Breast epithelium (tissue), 4 donors: ENCODE measurements at regions not wholly inside any gene's neighbourhood (a gene's known extent, or its start where the extent isn't known, plus 50 kb on each side); places are given as distances from the start of the nearest gene placed in this dataset.

ENCODE experiments used
- DNase-seq, 2 donors: peaks; one replicate each; pipeline ENCODE4 v3.0.0-alpha.2; 2019; ENCODE audit warnings: low spot score in 2 of 2
- H3K27ac ChIP-seq, 2 donors: fragments of 200-600 bp; sonication (generic) in 1 of 2; one replicate each; pipeline ENCODE4 v1.5.1; 2016 to 2019; ENCODE audit warnings: mild to moderate bottlenecking in 1 of 2
- H3K27me3 ChIP-seq, 2 donors: fragments of 200-600 bp; sonication (generic) in 1 of 2; one replicate each; pipeline versions ENCODE4 v1.5.1 to v1.6.0; 2017 to 2019; ENCODE audit warnings: control low read depth in 1 of 2, mild to moderate bottlenecking in 1 of 2
- H3K36me3 ChIP-seq: fragments of 200-600 bp; one replicate; pipeline ENCODE4 v1.5.1; 2019
- H3K4me1 ChIP-seq, 2 donors: fragments of 200-600 bp; sonication (generic); one replicate each; pipeline ENCODE4 v1.5.1; 2016 to 2019; ENCODE audit warnings: control low read depth in 1 of 2
- H3K4me3 ChIP-seq, 3 donors: fragments of 200-600 bp; sonication (generic); 1 replicate in 2 of 3; 2 replicates in 1 of 3; pipeline ENCODE4 v1.5.1; 2016 to 2019; ENCODE audit warnings: mild to moderate bottlenecking in 3 of 3, moderate library complexity in 2 of 3
- H3K9me3 ChIP-seq, 2 donors: fragments of 200-600 bp; sonication (generic) in 1 of 2; one replicate each; pipeline ENCODE4 v1.5.1; 2016 to 2019; ENCODE audit warnings: control low read depth in 1 of 2
- CTCF ChIP-seq, 3 donors: fragments of 450-650 bp; IDR thresholded peaks; one replicate each; pipeline ENCODE4 v1.5.1; 2016 to 2017; ENCODE audit warnings: antibody characterized with exemption in 3 of 3, mild to moderate bottlenecking in 3 of 3, moderate library complexity in 3 of 3
- POLR2A ChIP-seq: fragments of 450-650 bp; IDR thresholded peaks from one replicate; pipeline ENCODE4 v1.6.1; 2016; ENCODE audit warnings: antibody characterized with exemption, mild to moderate bottlenecking, moderate library complexity
- POLR2AphosphoS5 ChIP-seq, 3 donors: sonication (generic); formaldehyde crosslinking; IDR thresholded peaks; one replicate each; pipeline ENCODE4 v1.6.1; 2017; ENCODE audit warnings: antibody characterized with exemption in 3 of 3
- intact Hi-C: fragments of 100-400 bp; cut with DNase I; formaldehyde crosslinking; loops from one replicate; pipeline ENCODE4 v1.15.1; 2023; ENCODE audit warnings: low total_unique reads

GRCh38 chr15:66936861-66937582 is 128.4 kb upstream of the SMAD3 start:
- no peak for DNase-seq
- H3K9me3 ChIP-seq, result no peaks in the 10 kb centered on the region

GRCh38 chr15:66937588-66937987 is 127.8 kb upstream of the SMAD3 start:
- no peaks in the 10 kb centered on the region for H3K36me3 ChIP-seq
- H3K4me1 ChIP-seq, result peaks cover 0 to under 1% of the 10 kb centered on the region in 2 donors
- no peak overlapping the region for H3K4me3 ChIP-seq
- intact Hi-C loops, result no loop called here
- no peaks in the 10 kb centered on the region for H3K27me3 ChIP-seq
- no peak for TF ChIP-seq POLR2A
- TF ChIP-seq CTCF (IDR thresholded peaks at IDR 0.05), result no peak
- no peak overlapping the region for H3K27ac ChIP-seq
- no peaks in the 10 kb centered on the region for H3K9me3 ChIP-seq
- no peak for DNase-seq

More at GRCh38 chr15:66936861-66937582, 128.4 kb upstream of the SMAD3 start:
- no peak for TF ChIP-seq POLR2AphosphoS5 (IDR thresholded peaks at IDR 0.05)
- TF ChIP-seq CTCF (IDR thresholded peaks at IDR 0.05), result no peak
- no peak for TF ChIP-seq POLR2A
- intact Hi-C loops, result no loop called here
- Histone ChIP-seq H3K4me1 (peaks cover 0 to 5% of the 10 kb centered on the region in 2 donors), H3K4me3 (peak overlapping the region; percentile 42 to 65 (median 44)), H3K27ac (peak overlapping the region; percentile 50 to 82), H3K27me3 (no peaks in the 10 kb centered on the region), H3K36me3 (no peaks in the 10 kb centered on the region)

GRCh38 chr15:66938114-66938830 is 127.1 kb upstream of the SMAD3 start:
- H3K27ac ChIP-seq, result no peak overlapping the region
- no peak for DNase-seq
- no peak for TF ChIP-seq POLR2A
- no peak for TF ChIP-seq CTCF (IDR thresholded peaks at IDR 0.05)
- no peak for TF ChIP-seq POLR2AphosphoS5 (IDR thresholded peaks at IDR 0.05)
- H3K4me3 ChIP-seq, result no peak overlapping the region
- H3K4me1 ChIP-seq, result no peaks in the 10 kb centered on the region
- H3K36me3 ChIP-seq, result no peaks in the 10 kb centered on the region
- no peaks in the 10 kb centered on the region for H3K9me3 ChIP-seq
- intact Hi-C loops, result no loop called here
- H3K27me3 ChIP-seq, result no peaks in the 10 kb centered on the region

- Histone ChIP-seq H3K4me3 (no peak overlapping the region), H3K27me3 (no peaks in the 10 kb centered on the region), H3K4me1 (no peaks in the 10 kb centered on the region), H3K9me3 (no peaks in the 10 kb centered on the region), H3K27ac (no peak overlapping the region), H3K36me3 (no peaks in the 10 kb centered on the region)
- DNase-seq, result no peak
- intact Hi-C loops, result no loop called here
- TF ChIP-seq CTCF (IDR thresholded peaks at IDR 0.05) (no peak), POLR2AphosphoS5 (IDR thresholded peaks at IDR 0.05) (no peak)
These were observed 126.4 kb upstream of the SMAD3 start for GRCh38 chr15:66939016-66939415.

- Histone ChIP-seq H3K27me3 (no peaks in the 10 kb centered on the region), H3K36me3 (no peaks in the 10 kb centered on the region), H3K9me3 (no peaks in the 10 kb centered on the region), H3K4me1 (no peaks in the 10 kb centered on the region), H3K4me3 (no peak overlapping the region), H3K27ac (no peak overlapping the region)
- no peak for TF ChIP-seq CTCF (IDR thresholded peaks at IDR 0.05)
- TF ChIP-seq POLR2AphosphoS5 (IDR thresholded peaks at IDR 0.05), result no peak
- no peak for TF ChIP-seq POLR2A
- intact Hi-C loops, result loop anchor here (10.0 kb wide), 1 partner anchor 365 kb away; no protein-coding TSS in a partner anchor
- no peak for DNase-seq
These were observed 125.9 kb upstream of the SMAD3 start for GRCh38 chr15:66939451-66940023.
